CD4-positive, alpha-beta T cell (primary cell): ENCODE measurements at regions not wholly inside any gene's neighbourhood (a gene's known extent, or its start where the extent isn't known, plus 50 kb on each side); places are given as distances from the start of the nearest gene placed in this dataset.

ENCODE experiments used
- ATAC-seq: fragments of 200-7000 bp; cut with Tn5 transposase; one replicate; pipeline ENCODE4 v1.10.0; 2022; ENCODE audit warnings: mild to moderate bottlenecking; ENCODE audit not compliant: poor library complexity
- CTCF ChIA-PET: fragments of 350-600 bp; sonication (Branson Sonifier 250); formaldehyde crosslinking; loops from one replicate; lab custom pipeline; 2021; ENCODE audit warnings: antibody characterized with exemption, inconsistent platforms; lab: Charles Lee
- POLR2A ChIA-PET: fragments of 350-600 bp; sonication (Branson Sonifier 250); formaldehyde crosslinking; loops from one replicate; lab custom pipeline; 2021; ENCODE audit warnings: antibody characterized with exemption, inconsistent platforms; lab: Charles Lee
- DNase-seq, 14 experiments: peaks; one replicate each; pipeline ENCODE4 v3.0.0-alpha.2; 2013 to 2020; ENCODE audit warnings: mixed read lengths in 2 of 14
- H3K27ac ChIP-seq, 2 donors: one replicate each; pipeline versions ENCODE4 v1.5.1 to v1.7.0; 2013; ENCODE audit warnings: low read length in 2 of 2, low read depth in 1 of 2, mild to moderate bottlenecking in 1 of 2
- H3K27me3 ChIP-seq, 2 experiments: 1 replicate in 1 of 2; 2 replicates in 1 of 2; pipeline versions ENCODE4 v1.6.1 to v1.7.0; 2013; ENCODE audit warnings: low read length in 2 of 2, control low read depth in 1 of 2, mild to moderate bottlenecking in 1 of 2, moderate library complexity in 1 of 2; ENCODE audit not compliant: insufficient read depth in 2 of 2, control insufficient read depth in 1 of 2
- H3K36me3 ChIP-seq: one replicate; pipeline ENCODE4 v1.6.1; 2013; ENCODE audit warnings: low read length, control low read depth; ENCODE audit not compliant: insufficient read depth
- H3K4me1 ChIP-seq: one replicate; pipeline ENCODE4 v1.6.1; 2013; ENCODE audit warnings: low read length, control low read depth; ENCODE audit not compliant: insufficient read depth
- H3K4me3 ChIP-seq: one replicate; pipeline ENCODE4 v1.5.1; 2013; ENCODE audit warnings: mild to moderate bottlenecking, low read length, moderate library complexity
- H3K9me3 ChIP-seq, 2 experiments: 1 replicate in 1 of 2; 2 replicates in 1 of 2; pipeline versions ENCODE4 v1.6.1 to v1.7.0; 2013; ENCODE audit warnings: low read length in 2 of 2, mild to moderate bottlenecking in 2 of 2, control low read depth in 1 of 2, moderate library complexity in 1 of 2; ENCODE audit not compliant: control insufficient read depth in 1 of 2, insufficient read depth in 1 of 2
- H3K27ac Mint-ChIP-seq: one replicate; pipeline ENCODE4 v1.8.0; 2020; ENCODE audit warnings: mixed read lengths
- H3K27me3 Mint-ChIP-seq: one replicate; pipeline ENCODE4 v1.8.0; 2021; ENCODE audit warnings: mixed read lengths
- H3K36me3 Mint-ChIP-seq: one replicate; pipeline ENCODE4 v1.8.0; 2021; ENCODE audit warnings: low read depth, mixed read lengths
- H3K4me1 Mint-ChIP-seq: one replicate; pipeline ENCODE4 v1.8.0; 2021; ENCODE audit warnings: low read depth, mixed read lengths
- H3K4me3 Mint-ChIP-seq: one replicate; pipeline ENCODE4 v1.8.0; 2020; ENCODE audit warnings: mild to moderate bottlenecking, mixed read lengths
- H3K9me3 Mint-ChIP-seq: one replicate; pipeline ENCODE4 v1.8.0; 2020; ENCODE audit warnings: mixed read lengths
- intact Hi-C, 2 experiments: fragments of 100-400 bp; cut with DNase I in 1 of 2; cut with micrococcal nuclease in 1 of 2; formaldehyde crosslinking; loops; one replicate each; pipeline versions ENCODE4 v1.15.1 to v1.9.0; 2023 to 2025; cut with DNase I, micrococcal nuclease
- TF ChIP-seq, protein P1 (sequence below): fragments of 200-600 bp; IDR thresholded peaks from one replicate; pipeline ENCODE4 v1.8.0; 2022; ENCODE audit warnings: antibody characterized with exemption, mild to moderate bottlenecking

DNA sequence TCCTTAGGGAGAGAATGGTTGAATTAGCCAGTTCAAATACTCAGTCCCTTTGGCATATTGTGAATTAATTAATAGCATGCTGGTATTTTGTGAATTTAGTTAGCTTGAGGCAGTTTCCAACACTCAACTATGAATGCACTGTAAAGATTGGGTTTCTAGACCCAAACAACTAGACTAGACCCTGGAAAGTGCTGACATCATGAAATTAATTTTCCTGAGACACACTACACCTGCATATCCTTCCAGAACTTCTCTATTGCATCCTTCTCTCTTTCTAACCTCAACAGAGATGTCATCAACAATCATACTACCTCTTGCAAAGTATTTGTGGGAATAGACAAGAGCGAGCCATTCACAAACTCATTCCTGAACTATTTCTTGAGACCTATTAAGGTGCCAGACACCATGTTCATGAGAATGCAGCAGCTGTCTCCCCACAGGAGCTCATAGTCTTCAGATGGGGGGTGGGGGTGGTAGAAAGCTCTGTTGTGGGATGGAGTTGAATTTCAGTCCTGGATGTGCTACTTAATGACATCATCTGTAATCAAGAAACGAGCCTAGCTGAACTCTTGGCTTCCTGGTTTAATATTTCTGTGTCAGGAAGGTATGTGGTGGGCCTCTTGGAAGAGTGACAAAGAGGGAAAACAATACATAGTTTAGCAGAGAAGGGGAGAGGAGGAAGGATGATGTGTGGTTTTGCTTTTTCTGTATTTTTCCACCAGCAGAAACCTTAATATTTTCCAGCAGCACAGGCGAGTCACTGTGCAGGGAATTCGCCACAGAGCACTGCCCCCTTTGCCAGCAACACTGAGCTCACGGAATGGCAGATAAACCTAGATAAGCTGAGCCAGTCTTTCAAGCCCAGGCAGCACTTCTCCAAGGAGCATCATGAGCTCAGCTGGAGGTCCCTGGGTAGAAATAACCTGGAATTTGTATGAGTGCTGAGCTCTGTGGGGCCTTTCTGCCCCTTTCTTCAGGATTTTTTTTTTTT is 53.1 kb upstream of the CYSLTR2 start:
- POLR2A ChIA-PET = interaction anchor here (0.6 kb wide), 2 partner anchors 18 to 59 kb away, joined by 3 to 4 read pairs; no protein-coding TSS in a partner anchor
- peaks cover 5% of the 10 kb centered on the region for H3K4me1 Mint-ChIP-seq
- H3K27ac ChIP-seq = no peak overlapping the region
- no peaks in the 10 kb centered on the region for H3K36me3 ChIP-seq
- TF ChIP-seq, protein P1, sequence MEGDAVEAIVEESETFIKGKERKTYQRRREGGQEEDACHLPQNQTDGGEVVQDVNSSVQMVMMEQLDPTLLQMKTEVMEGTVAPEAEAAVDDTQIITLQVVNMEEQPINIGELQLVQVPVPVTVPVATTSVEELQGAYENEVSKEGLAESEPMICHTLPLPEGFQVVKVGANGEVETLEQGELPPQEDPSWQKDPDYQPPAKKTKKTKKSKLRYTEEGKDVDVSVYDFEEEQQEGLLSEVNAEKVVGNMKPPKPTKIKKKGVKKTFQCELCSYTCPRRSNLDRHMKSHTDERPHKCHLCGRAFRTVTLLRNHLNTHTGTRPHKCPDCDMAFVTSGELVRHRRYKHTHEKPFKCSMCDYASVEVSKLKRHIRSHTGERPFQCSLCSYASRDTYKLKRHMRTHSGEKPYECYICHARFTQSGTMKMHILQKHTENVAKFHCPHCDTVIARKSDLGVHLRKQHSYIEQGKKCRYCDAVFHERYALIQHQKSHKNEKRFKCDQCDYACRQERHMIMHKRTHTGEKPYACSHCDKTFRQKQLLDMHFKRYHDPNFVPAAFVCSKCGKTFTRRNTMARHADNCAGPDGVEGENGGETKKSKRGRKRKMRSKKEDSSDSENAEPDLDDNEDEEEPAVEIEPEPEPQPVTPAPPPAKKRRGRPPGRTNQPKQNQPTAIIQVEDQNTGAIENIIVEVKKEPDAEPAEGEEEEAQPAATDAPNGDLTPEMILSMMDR = no peak
- intact Hi-C loops = no loop called here
- peaks cover 0 to 4% of the 10 kb centered on the region in 2 experiments for H3K9me3 ChIP-seq
- no peaks in the 10 kb centered on the region for H3K9me3 Mint-ChIP-seq
- H3K27me3 ChIP-seq = no peaks in the 10 kb centered on the region
- no peaks in the 10 kb centered on the region for H3K36me3 Mint-ChIP-seq
- CTCF ChIA-PET = interaction anchor here (1.0 kb wide), 1 partner anchor 168 kb away, joined by 4 read pairs; no protein-coding TSS in a partner anchor
- no peak overlapping the region for H3K4me3 ChIP-seq
- DNase-seq (no peak), ATAC-seq (no peak)
- no peaks in the 10 kb centered on the region for H3K27me3 Mint-ChIP-seq
- H3K4me1 ChIP-seq = no peaks in the 10 kb centered on the region
- no peak overlapping the region for H3K27ac Mint-ChIP-seq
- H3K4me3 Mint-ChIP-seq = no peak overlapping the region

DNA sequence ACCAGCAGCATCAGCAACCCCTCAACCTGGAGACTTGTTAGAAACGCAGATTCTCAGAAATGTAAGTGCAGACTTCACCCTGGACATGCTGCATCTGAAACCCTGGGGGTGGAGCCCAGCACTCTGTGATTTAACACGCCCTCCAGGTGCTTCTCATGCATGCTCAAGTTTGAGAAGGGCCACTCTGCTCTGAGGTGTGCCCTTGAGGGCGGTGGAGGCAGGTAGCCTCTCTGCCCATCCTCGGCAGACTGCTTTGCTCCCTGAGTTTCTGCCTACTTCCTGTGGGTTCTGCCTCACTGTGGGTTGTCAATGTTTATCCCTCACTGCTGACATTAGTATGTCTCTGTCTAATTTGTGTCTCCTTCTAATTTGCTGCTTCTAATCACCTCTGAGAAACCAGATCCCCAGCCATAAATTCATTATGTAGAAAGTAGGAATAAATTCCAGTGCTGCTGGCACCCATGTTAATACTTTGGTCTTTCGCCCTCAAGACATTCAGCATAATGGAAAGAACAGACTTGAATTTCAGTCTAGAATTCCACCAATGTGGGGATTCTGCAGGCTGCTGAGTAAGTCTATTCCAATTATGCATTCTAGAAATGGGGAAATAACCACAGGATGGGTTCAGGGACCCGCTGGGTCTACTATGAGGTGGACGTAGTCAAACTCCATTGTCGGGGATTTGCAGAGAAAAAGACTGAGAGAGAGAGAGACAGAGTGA is 51.3 kb upstream of the CYSLTR2 start:
- Histone ChIP-seq H3K9me3 (peaks cover 0 to 4% of the 10 kb centered on the region in 2 experiments), H3K27ac (no peak overlapping the region), H3K4me3 (no peak overlapping the region), H3K36me3 (no peaks in the 10 kb centered on the region), H3K27me3 (no peaks in the 10 kb centered on the region), H3K4me1 (no peaks in the 10 kb centered on the region)
- Mint-ChIP-seq H3K9me3 (peaks cover 2% of the 10 kb centered on the region), H3K27ac (no peak overlapping the region), H3K4me3 (no peak overlapping the region), H3K4me1 (peaks cover 5% of the 10 kb centered on the region), H3K27me3 (no peaks in the 10 kb centered on the region), H3K36me3 (no peaks in the 10 kb centered on the region)
- no peak for DNase-seq
- POLR2A ChIA-PET = no interaction called here
- intact Hi-C loops = no loop called here
- CTCF ChIA-PET = no interaction called here
- no peak for ATAC-seq
- TF ChIP-seq, protein P1 = no peak

DNA sequence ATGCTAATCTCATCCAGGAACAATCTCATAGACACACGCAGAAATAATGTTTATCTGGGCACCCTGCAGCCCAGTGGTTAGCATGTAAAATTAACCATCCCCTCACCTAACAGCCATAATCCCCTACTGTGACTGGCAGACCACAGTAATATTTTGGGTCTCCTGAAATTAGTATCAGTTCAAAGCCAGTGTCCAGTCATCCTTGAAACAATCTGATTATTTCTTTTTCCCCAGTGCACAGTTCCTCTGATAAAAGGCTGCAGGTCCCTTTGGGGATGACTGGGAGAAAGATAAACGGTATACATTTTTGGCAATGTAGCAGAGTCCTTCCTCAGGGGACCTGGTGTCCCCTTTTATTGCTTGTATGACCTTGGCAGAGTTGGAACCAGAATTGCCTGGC is 50.4 kb upstream of the CYSLTR2 start:
- H3K36me3 ChIP-seq = no peaks in the 10 kb centered on the region
- peaks cover 5% of the 10 kb centered on the region for H3K4me1 Mint-ChIP-seq
- no peaks in the 10 kb centered on the region for H3K27me3 Mint-ChIP-seq
- ATAC-seq = no peak
- H3K9me3 ChIP-seq = peaks cover 0 to 4% of the 10 kb centered on the region in 2 experiments
- H3K36me3 Mint-ChIP-seq = no peaks in the 10 kb centered on the region
- TF ChIP-seq, protein P1 = no peak
- no peaks in the 10 kb centered on the region for H3K27me3 ChIP-seq
- H3K4me3 Mint-ChIP-seq = no peak overlapping the region
- DNase-seq = no peak
- no peak overlapping the region for H3K27ac ChIP-seq
- intact Hi-C loops = no loop called here
- ChIA-PET CTCF (no interaction called here), POLR2A (no interaction called here)
- H3K27ac Mint-ChIP-seq = no peak overlapping the region
- H3K9me3 Mint-ChIP-seq = peaks cover 3% of the 10 kb centered on the region
- H3K4me1 ChIP-seq = no peaks in the 10 kb centered on the region
- H3K4me3 ChIP-seq = no peak overlapping the region
